DOHH2 (cell line): ENCODE measurements at regions not wholly inside any gene's neighbourhood (a gene's known extent, or its start where the extent isn't known, plus 50 kb on each side); places are given as distances from the start of the nearest gene placed in this dataset.

Experiments used
- H3F3A ChIP-seq: fragments of 200-600 bp; sonication (generic), shearing (Covaris generic); 2 replicates; pipeline ENCODE4 v1.6.0; 2016; ENCODE audit warnings: antibody characterized with exemption, mild to moderate bottlenecking; ENCODE audit not compliant: control insufficient read depth, insufficient read depth
- H3K27ac ChIP-seq: fragments of 200-600 bp; sonication (generic); 2 replicates; pipeline ENCODE4 v1.5.1; 2014; ENCODE audit warnings: low read depth, mild to moderate bottlenecking, low read length, moderate library complexity
- H3K27me3 ChIP-seq: fragments of 200-600 bp; sonication (generic); 2 replicates; pipeline ENCODE4 v1.6.1; 2014; ENCODE audit warnings: mild to moderate bottlenecking, low read length, mixed read lengths; ENCODE audit not compliant: control insufficient read depth
- H3K36me3 ChIP-seq: fragments of 200-600 bp; sonication (generic); 2 replicates; pipeline ENCODE4 v1.6.1; 2014; ENCODE audit warnings: mild to moderate bottlenecking, low read length, moderate library complexity, mixed read lengths; ENCODE audit not compliant: control insufficient read depth
- H3K4me1 ChIP-seq: fragments of 200-600 bp; sonication (generic); 2 replicates; pipeline ENCODE4 v1.6.1; 2014; ENCODE audit warnings: mild to moderate bottlenecking, low read length, mixed read lengths; ENCODE audit not compliant: control insufficient read depth
- H3K4me2 ChIP-seq: fragments of 200-600 bp; sonication (generic); 2 replicates; pipeline ENCODE4 v1.6.0; 2014; ENCODE audit warnings: mild to moderate bottlenecking, low read length, moderate library complexity
- H3K4me3 ChIP-seq: fragments of 200-600 bp; sonication (generic); 2 replicates; pipeline ENCODE4 v1.5.1; 2014; ENCODE audit warnings: mild to moderate bottlenecking, low read length, mixed read lengths
- H3K79me2 ChIP-seq: fragments of 200-600 bp; sonication (generic); 2 replicates; pipeline ENCODE4 v1.6.1; 2014; ENCODE audit warnings: mild to moderate bottlenecking, low read length, mixed read lengths; ENCODE audit not compliant: control insufficient read depth
- H3K9me2 ChIP-seq: fragments of 200-600 bp; sonication (generic); replicated peaks from 2 replicates; pipeline ENCODE4 v1.6.1; 2014; ENCODE audit warnings: mild to moderate bottlenecking, low read length, mixed read lengths; ENCODE audit not compliant: control insufficient read depth
- H3K9me3 ChIP-seq: fragments of 200-600 bp; sonication (generic); 2 replicates; pipeline ENCODE4 v1.6.1; 2014; ENCODE audit warnings: antibody characterized with exemption, low read length, mixed read lengths; ENCODE audit not compliant: control insufficient read depth, insufficient read depth
- H4K20me1 ChIP-seq: fragments of 200-600 bp; sonication (generic); 2 replicates; pipeline ENCODE4 v1.6.0; 2014; ENCODE audit warnings: low read depth, mild to moderate bottlenecking, antibody characterized with exemption, low read length, moderate library complexity; ENCODE audit not compliant: control insufficient read depth, insufficient read depth
- CTCF ChIP-seq: fragments of 200-600 bp; sonication (generic); IDR thresholded peaks from one replicate; pipeline ENCODE4 v1.5.1; 2014; ENCODE audit warnings: antibody characterized with exemption, mild to moderate bottlenecking, low read depth, low read length; ENCODE audit not compliant: poor library complexity, severe bottlenecking
- EZH2phosphoT487 ChIP-seq: fragments of 200-600 bp; sonication (generic); IDR thresholded peaks from 2 replicates; pipeline ENCODE4 v1.6.1; 2017; ENCODE audit warnings: borderline replicate concordance, mild to moderate bottlenecking, antibody characterized with exemption, low read length, moderate library complexity, mixed read lengths

- Histone ChIP-seq H3K27me3 (no peaks in the 10 kb centered on the region), H3K4me1 (no peaks in the 10 kb centered on the region), H3K9me2 (no peaks in the 10 kb centered on the region), H4K20me1 (no peaks in the 10 kb centered on the region), H3F3A (no peaks in the 10 kb centered on the region), H3K36me3 (no peaks in the 10 kb centered on the region), H3K4me3 (no peak overlapping the region), H3K27ac (no peak overlapping the region), H3K79me2 (no peaks in the 10 kb centered on the region), H3K9me3 (no peaks in the 10 kb centered on the region), H3K4me2 (no peak overlapping the region)
- TF ChIP-seq EZH2phosphoT487 (no peak), CTCF (no peak)
Measured at GRCh38 chr15:77731945-77732344, 99.2 kb upstream of the LINGO1 start.

- H4K20me1 ChIP-seq: no peaks in the 10 kb centered on the region
- H3K27ac ChIP-seq: no peak overlapping the region
- no peaks in the 10 kb centered on the region for H3K9me3 ChIP-seq
- no peak overlapping the region for H3K4me2 ChIP-seq
- H3K4me3 ChIP-seq: no peak overlapping the region
- no peaks in the 10 kb centered on the region for H3K9me2 ChIP-seq
- H3K27me3 ChIP-seq: no peaks in the 10 kb centered on the region
- no peaks in the 10 kb centered on the region for H3F3A ChIP-seq
- TF ChIP-seq EZH2phosphoT487 (no peak), CTCF (no peak)
- H3K79me2 ChIP-seq: no peaks in the 10 kb centered on the region
- H3K36me3 ChIP-seq: no peaks in the 10 kb centered on the region
- no peaks in the 10 kb centered on the region for H3K4me1 ChIP-seq
Measured at GRCh38 chr15:77731067-77731466, 98.4 kb upstream of the LINGO1 start.

GRCh38 chr15:77727635-77728304 lies 95.1 kb upstream of the LINGO1 start:
- H3K4me3 ChIP-seq: no peak overlapping the region
- H4K20me1 ChIP-seq: no peaks in the 10 kb centered on the region
- no peaks in the 10 kb centered on the region for H3K27me3 ChIP-seq
- H3K27ac ChIP-seq: no peak overlapping the region
- H3K4me2 ChIP-seq: no peak overlapping the region
- H3K9me2 ChIP-seq: no peaks in the 10 kb centered on the region
- no peaks in the 10 kb centered on the region for H3F3A ChIP-seq
- no peaks in the 10 kb centered on the region for H3K4me1 ChIP-seq
- no peaks in the 10 kb centered on the region for H3K79me2 ChIP-seq
- TF ChIP-seq EZH2phosphoT487 (no peak), CTCF (no peak)
- H3K36me3 ChIP-seq: no peaks in the 10 kb centered on the region
- H3K9me3 ChIP-seq: no peaks in the 10 kb centered on the region
